Medulla oblongata (tissue), 1 donor: ENCODE measurements at regions not wholly inside any gene's neighbourhood (a gene's known extent, or its start where the extent isn't known, plus 50 kb on each side); places are given as distances from the start of the nearest gene placed in this dataset.
"Not testable (repeated sequence)": the region's sequence is repeated elsewhere in the genome, so short reads cannot be mapped to it uniquely, and the experiment has no call there.

ENCODE experiments used
- DNase-seq: peaks from one replicate; pipeline ENCODE4 v3.0.0-alpha.2; 2015; ENCODE audit errors: extremely low spot score

- no peak for DNase-seq
Measured at GRCh38 chr6:74638412-74638811, 567.4 kb downstream of the COL12A1 start.

- DNase-seq = no peak
Measured at GRCh38 chr6:74632196-74632875, 573.5 kb downstream of the COL12A1 start.

- DNase-seq = no peak
Measured at GRCh38 chr6:74631564-74631963, 574.3 kb downstream of the COL12A1 start.

DNA sequence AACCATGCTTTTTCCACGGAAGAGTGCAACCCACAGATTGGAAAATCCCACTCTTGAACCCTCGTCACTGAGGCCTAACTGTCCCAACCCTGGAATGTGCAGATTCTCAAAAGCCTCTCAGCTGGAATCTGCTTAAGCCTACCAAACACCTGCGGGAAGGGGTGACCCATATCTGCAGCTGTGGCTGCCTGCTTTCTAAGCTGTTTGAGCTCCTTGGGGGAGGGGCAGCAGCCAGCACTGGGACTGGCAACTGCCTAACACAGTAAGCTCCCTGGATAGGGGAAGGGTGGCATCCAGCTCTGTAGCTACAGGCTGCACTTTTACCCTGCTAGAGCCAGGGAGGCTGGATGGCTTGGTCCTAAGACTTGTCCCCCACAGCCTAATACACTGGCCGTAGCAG, 579.6 kb downstream of the COL12A1 start:
- DNase-seq = no peak

GRCh38 chr6:74623027-74623426, 582.8 kb downstream of the COL12A1 start:
- no peak for DNase-seq

DNA sequence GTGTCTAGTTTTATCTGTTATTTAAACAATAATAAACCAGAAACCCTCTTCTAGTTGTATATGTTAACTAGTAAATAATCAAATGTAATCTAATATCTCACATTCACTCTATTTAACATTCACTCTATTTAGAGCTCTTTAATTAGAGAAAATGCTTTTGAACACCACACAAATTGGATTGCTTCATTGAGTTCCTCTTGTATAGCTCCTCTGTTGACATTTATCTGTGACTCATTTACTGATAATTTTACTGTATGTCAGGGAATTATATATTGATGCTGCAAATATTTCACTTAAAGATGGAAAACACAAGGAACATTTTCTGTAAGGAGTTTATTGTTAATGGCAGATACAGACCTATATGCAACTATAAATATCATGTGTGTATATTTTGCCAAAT, 594.6 kb downstream of the COL12A1 start:
- DNase-seq = no peak

- no peak for DNase-seq
Measured at GRCh38 chr6:74610352-74610751, 595.5 kb downstream of the COL12A1 start.

GRCh38 chr6:74609871-74610270, 596.0 kb downstream of the COL12A1 start:
- DNase-seq = no peak

- DNase-seq = no peak
Measured at GRCh38 chr6:74607934-74608333, 597.9 kb downstream of the COL12A1 start.

DNA sequence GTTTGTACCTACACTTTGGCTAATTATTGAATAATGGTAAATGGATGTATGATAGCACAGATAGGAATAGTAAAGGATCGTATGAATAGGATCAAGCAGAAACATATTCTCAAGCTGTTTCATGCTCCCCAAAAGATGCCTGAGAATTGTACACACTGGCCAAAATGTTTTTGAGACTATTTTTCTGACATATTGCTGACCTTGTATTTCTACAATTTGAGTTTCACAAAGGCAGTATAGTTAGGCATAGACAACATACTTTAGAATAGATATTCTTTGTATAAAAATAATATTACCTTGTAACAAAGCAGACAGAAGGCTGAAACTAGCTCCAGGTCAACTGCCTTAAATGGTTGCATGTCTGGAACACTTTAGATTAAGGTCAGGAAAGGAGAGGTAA, 598.4 kb downstream of the COL12A1 start:
- DNase-seq = no peak

DNA sequence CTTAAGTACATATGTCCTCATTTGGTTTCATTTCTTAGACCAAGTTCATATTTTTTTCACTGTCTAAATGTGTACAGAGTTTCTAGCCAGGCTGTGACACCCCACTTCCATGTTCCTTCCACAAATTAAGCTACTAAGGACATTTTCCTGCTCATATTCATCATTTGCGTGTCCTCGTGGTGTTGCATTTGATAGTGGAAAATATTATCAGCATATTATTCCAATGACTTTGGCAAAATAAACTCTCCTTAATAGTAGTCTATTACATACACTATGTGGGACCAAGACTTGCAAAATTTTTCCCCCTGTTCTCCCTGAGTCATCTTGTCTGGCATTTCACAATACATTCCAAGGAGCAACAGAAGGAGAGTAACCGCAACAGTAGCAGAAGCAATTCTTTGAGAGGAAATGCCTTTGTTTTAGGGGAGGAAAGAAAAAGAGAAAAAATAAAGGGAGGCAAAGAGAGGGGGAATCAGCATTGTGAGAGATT, 599.2 kb downstream of the COL12A1 start:
- DNase-seq = no peak

DNA sequence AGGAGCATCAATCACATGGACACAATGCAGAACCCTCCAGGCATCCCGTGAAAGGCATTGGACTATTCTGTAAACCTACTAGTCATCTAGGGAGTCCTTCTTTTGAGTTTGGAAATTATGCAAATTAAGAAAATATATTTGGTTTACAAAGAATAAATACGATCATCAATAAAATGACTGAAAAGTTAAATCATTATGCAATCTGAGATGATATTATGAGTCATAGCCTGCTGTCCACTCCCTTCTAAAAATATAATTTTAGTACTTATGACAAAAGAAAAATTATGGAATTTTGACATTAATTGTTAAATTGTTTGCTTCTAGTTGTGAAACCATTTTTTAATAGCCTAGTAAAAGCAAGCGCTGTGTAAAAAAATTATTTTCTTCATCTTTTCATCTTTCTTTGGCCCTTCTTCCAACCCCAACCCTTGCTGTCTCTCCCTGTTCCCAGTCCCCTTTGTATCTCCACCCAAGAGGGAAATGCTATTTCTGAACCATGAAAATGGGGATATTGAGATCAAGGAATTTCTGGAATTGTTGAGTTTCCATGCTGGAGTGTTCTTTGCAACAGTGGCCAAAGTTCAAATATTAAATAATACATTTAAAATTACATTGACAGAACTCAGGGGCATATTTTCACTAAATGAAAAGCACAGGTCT, 599.8 kb downstream of the COL12A1 start:
- DNase-seq = no peak

DNA sequence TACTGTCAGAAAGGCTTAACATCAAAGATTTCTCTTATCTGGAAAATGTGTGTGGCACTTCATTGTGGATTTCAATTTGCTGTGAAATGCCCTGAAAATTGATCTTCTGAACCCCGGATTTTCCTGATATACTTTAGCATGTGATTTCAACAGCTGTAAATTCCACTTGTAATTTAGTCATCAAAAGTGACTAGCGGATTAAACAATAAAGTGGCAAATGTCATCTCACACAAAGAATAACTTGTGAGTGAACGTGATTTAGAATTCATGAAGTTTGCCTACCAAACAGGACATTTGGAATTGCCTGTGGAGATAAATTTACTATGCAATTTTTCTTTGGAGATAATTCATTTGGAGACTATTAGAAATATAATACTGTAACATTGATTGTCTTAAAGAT, 601.6 kb downstream of the COL12A1 start:
- DNase-seq = no peak

- no peak for DNase-seq
Measured at GRCh38 chr6:74603322-74604076, 602.4 kb downstream of the COL12A1 start.

DNA sequence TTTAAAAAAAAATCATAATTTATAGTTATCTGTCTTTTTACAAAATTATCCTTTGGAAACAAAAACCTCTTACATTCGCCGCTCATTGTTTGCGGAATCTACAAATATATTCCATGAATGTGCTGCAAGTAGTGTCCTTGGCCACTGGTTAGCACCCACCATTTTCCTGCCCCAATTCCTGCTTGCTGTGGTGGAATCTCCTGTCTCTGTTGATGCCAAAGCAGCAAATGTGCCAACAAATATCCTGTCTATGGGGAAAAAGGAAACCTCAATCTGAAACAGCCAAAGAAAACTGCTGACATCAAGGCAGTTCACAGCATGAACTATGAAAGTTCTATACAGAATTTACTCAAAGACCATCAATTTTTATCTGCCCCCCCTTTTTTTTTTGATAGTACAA, 603.6 kb downstream of the COL12A1 start:
- DNase-seq = no peak

- no peak for DNase-seq
Measured at GRCh38 chr6:74598462-74599393, 607.1 kb downstream of the COL12A1 start.

GRCh38 chr6:74597840-74598239, 608.0 kb downstream of the COL12A1 start:
- no peak for DNase-seq

- DNase-seq = no peak
Measured at GRCh38 chr6:74597266-74597665, 608.6 kb downstream of the COL12A1 start.

DNA sequence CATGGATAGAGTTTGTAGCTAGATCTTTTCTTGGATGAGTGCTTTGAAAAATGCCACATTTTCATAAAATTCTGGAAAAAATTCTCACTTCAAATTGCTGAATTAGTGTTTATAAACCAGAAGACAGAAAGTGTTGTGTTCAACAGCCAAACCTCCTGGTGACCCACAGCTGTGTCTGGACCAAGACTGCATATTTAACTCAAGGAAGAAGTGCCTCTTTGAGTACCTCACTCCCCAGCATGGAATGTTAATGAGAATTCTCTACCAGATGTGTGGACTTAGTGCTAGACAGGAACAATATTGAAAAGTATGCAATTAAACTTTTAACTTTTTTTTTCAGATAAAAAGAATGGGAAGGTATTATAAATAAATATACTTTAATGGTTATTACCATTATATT, 609.3 kb downstream of the COL12A1 start:
- no peak for DNase-seq

DNA sequence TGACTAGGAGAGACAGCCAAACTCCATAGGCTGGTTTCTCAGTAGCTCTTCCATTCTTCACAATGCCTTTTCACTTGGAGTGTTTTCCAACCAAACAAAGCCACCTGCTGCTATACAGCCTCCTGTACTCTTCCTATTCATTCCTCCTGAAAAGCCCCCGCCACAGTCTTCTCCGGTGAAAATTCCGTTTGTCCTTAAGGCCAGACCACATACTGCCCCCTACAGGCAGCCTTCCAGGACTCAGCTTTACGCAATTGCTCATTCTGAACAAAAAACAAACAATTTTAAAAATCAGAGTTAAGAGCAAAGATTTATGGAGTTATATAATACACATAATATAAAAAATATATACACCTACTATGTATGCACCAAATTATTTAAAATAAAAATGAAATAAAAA, 611.5 kb downstream of the COL12A1 start:
- DNase-seq = not testable (repeated sequence)

GRCh38 chr6:74588094-74588832, 617.6 kb downstream of the COL12A1 start:
- DNase-seq = no peak
